ENCODE measurements at regions not wholly inside any gene's neighbourhood (a gene's known extent, or its start where the extent isn't known, plus 50 kb on each side); places are given as distances from the start of the nearest gene placed in this dataset.

DNA sequence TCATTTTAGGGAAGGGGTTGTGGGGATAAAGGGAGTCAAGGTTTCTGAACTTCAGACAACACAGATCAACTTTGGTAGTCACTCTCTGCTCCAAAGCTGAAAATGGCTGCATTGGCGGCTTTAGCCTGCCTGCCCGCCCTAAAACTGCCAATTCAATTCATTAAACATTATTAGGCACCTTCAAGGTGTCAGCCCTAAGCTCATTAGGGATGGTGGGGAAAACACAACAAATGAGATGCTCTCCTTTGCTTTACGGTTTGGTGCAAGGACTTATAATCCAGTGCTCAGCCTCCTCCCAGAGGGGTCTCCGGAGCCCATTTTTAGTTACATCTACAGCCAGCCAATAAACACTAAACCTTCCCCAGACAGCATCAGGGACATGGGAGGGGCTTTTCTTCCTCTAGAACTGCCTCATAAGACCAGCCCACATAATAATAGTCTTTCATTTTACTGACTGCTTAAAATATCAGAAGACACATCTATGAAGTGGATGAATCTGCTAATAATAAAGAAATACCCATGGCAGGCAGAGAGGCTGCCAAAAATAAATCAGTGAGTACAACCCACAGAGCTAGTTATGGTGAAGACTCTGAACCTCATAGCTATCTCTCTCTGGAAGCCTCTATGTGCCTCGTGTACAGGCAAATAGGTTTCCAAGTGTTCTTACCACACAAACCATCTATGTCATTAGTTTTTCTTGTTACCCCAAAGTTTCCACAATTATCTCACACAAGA, 102.8 kb upstream of the NCAM1 start:
- Mint-ChIP-seq H3K9me3 (peaks cover 30% of the 10 kb centered on the region), H3K36me3 (peaks cover 14% of the 10 kb centered on the region), H3K4me3 (no peak overlapping the region), H3K27me3 (ENCODE audit: low read depth) (peaks cover 7% of the 10 kb centered on the region; the same call in 1 of the 2 replicates), H3K27ac (no peak overlapping the region), H3K4me1 (peaks cover 10% of the 10 kb centered on the region)
- TF ChIP-seq FOXK1 (CRISPR knock-in tag; IDR thresholded peaks at IDR 0.05) (no peak), ZNF671 (CRISPR knock-in tag; IDR thresholded peaks at IDR 0.05) (no peak), FOXJ3 (CRISPR knock-in tag; IDR thresholded peaks at IDR 0.05; ENCODE audit: borderline replicate concordance) (no peak), ESRRA (CRISPR knock-in tag; IDR thresholded peaks at IDR 0.05; ENCODE audit: borderline replicate concordance) (no peak), MYBL2 (CRISPR knock-in tag; IDR thresholded peaks at IDR 0.05) (no peak), CBFB (CRISPR knock-in tag; IDR thresholded peaks at IDR 0.05; ENCODE audit: low read depth) (no peak), ZNF138 (CRISPR knock-in tag; conservative IDR thresholded peaks at IDR 0.05) (no peak), TCF7 (CRISPR knock-in tag; IDR thresholded peaks at IDR 0.05; ENCODE audit: low read depth) (no peak)
- TF ChIP-seq, protein P1, sequence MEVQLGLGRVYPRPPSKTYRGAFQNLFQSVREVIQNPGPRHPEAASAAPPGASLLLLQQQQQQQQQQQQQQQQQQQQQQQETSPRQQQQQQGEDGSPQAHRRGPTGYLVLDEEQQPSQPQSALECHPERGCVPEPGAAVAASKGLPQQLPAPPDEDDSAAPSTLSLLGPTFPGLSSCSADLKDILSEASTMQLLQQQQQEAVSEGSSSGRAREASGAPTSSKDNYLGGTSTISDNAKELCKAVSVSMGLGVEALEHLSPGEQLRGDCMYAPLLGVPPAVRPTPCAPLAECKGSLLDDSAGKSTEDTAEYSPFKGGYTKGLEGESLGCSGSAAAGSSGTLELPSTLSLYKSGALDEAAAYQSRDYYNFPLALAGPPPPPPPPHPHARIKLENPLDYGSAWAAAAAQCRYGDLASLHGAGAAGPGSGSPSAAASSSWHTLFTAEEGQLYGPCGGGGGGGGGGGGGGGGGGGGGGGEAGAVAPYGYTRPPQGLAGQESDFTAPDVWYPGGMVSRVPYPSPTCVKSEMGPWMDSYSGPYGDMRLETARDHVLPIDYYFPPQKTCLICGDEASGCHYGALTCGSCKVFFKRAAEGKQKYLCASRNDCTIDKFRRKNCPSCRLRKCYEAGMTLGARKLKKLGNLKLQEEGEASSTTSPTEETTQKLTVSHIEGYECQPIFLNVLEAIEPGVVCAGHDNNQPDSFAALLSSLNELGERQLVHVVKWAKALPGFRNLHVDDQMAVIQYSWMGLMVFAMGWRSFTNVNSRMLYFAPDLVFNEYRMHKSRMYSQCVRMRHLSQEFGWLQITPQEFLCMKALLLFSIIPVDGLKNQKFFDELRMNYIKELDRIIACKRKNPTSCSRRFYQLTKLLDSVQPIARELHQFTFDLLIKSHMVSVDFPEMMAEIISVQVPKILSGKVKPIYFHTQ (CRISPR knock-in tag; IDR thresholded peaks at IDR 0.05) = no peak
- TF ChIP-seq, protein P2, sequence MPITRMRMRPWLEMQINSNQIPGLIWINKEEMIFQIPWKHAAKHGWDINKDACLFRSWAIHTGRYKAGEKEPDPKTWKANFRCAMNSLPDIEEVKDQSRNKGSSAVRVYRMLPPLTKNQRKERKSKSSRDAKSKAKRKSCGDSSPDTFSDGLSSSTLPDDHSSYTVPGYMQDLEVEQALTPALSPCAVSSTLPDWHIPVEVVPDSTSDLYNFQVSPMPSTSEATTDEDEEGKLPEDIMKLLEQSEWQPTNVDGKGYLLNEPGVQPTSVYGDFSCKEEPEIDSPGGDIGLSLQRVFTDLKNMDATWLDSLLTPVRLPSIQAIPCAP (CRISPR knock-in tag; IDR thresholded peaks at IDR 0.05) = no peak
- TF ChIP-seq, protein P3, sequence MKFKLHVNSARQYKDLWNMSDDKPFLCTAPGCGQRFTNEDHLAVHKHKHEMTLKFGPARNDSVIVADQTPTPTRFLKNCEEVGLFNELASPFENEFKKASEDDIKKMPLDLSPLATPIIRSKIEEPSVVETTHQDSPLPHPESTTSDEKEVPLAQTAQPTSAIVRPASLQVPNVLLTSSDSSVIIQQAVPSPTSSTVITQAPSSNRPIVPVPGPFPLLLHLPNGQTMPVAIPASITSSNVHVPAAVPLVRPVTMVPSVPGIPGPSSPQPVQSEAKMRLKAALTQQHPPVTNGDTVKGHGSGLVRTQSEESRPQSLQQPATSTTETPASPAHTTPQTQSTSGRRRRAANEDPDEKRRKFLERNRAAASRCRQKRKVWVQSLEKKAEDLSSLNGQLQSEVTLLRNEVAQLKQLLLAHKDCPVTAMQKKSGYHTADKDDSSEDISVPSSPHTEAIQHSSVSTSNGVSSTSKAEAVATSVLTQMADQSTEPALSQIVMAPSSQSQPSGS (CRISPR knock-in tag; IDR thresholded peaks at IDR 0.05; ENCODE audit: borderline replicate concordance, low read depth) = no peak
- TF ChIP-seq, protein P4, sequence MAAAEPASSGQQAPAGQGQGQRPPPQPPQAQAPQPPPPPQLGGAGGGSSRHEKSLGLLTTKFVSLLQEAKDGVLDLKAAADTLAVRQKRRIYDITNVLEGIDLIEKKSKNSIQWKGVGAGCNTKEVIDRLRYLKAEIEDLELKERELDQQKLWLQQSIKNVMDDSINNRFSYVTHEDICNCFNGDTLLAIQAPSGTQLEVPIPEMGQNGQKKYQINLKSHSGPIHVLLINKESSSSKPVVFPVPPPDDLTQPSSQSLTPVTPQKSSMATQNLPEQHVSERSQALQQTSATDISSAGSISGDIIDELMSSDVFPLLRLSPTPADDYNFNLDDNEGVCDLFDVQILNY (CRISPR knock-in tag; IDR thresholded peaks at IDR 0.05) = no peak
- TF ChIP-seq, protein P5, sequence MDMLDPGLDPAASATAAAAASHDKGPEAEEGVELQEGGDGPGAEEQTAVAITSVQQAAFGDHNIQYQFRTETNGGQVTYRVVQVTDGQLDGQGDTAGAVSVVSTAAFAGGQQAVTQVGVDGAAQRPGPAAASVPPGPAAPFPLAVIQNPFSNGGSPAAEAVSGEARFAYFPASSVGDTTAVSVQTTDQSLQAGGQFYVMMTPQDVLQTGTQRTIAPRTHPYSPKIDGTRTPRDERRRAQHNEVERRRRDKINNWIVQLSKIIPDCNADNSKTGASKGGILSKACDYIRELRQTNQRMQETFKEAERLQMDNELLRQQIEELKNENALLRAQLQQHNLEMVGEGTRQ (CRISPR knock-in tag; IDR thresholded peaks at IDR 0.05) = no peak
- ATAC-seq (no peak), DNase-seq (ENCODE audit: low spot score) (no peak)
- ChIA-PET CTCF (interaction anchor here (0.8 kb wide), 1 partner anchor 9 kb away, joined by 3 read pairs; no protein-coding TSS in a partner anchor), POLR2A (no interaction called here)

DNA sequence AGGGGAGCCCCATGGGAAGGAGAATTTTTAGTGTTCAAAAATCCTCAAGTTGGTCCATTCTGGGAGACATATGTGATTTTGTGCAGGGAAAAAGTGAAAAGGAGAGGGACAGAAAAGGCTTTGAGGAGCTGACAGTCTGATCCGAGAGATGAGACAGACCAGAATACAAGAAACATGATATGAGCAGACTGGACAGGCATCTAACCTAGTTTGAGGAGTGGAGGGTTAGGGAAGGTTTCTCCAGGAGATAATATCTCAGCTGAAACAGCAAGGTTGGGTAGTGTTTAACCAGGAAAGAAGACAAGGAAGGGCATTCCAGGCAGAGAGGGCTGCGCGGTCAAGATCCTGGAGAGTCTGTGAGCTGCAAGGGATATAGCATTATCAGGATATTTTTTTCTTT, 101.4 kb upstream of the NCAM1 start:
- no peak for DNase-seq (ENCODE audit: low spot score)
- H3K27ac Mint-ChIP-seq = no peak overlapping the region
- H3K9me3 Mint-ChIP-seq = peaks cover 30% of the 10 kb centered on the region
- H3K27me3 Mint-ChIP-seq (ENCODE audit: low read depth) = peaks cover 7% of the 10 kb centered on the region; the same call in 1 of the 2 replicates
- peaks cover 10% of the 10 kb centered on the region for H3K4me1 Mint-ChIP-seq
- peaks cover 14% of the 10 kb centered on the region for H3K36me3 Mint-ChIP-seq
- ChIA-PET CTCF (no interaction called here), POLR2A (no interaction called here)
- ATAC-seq = no peak
- no peak overlapping the region for H3K4me3 Mint-ChIP-seq
- TF ChIP-seq EMX1 (CRISPR knock-in tag; IDR thresholded peaks at IDR 0.05) (no peak), OVOL2 (CRISPR knock-in tag; IDR thresholded peaks at IDR 0.05; ENCODE audit: borderline replicate concordance) (no peak), RELA (CRISPR knock-in tag; IDR thresholded peaks at IDR 0.05; ENCODE audit: borderline replicate concordance) (no peak), JAZF1 (CRISPR knock-in tag; IDR thresholded peaks at IDR 0.05) (no peak)
- TF ChIP-seq, protein P6, sequence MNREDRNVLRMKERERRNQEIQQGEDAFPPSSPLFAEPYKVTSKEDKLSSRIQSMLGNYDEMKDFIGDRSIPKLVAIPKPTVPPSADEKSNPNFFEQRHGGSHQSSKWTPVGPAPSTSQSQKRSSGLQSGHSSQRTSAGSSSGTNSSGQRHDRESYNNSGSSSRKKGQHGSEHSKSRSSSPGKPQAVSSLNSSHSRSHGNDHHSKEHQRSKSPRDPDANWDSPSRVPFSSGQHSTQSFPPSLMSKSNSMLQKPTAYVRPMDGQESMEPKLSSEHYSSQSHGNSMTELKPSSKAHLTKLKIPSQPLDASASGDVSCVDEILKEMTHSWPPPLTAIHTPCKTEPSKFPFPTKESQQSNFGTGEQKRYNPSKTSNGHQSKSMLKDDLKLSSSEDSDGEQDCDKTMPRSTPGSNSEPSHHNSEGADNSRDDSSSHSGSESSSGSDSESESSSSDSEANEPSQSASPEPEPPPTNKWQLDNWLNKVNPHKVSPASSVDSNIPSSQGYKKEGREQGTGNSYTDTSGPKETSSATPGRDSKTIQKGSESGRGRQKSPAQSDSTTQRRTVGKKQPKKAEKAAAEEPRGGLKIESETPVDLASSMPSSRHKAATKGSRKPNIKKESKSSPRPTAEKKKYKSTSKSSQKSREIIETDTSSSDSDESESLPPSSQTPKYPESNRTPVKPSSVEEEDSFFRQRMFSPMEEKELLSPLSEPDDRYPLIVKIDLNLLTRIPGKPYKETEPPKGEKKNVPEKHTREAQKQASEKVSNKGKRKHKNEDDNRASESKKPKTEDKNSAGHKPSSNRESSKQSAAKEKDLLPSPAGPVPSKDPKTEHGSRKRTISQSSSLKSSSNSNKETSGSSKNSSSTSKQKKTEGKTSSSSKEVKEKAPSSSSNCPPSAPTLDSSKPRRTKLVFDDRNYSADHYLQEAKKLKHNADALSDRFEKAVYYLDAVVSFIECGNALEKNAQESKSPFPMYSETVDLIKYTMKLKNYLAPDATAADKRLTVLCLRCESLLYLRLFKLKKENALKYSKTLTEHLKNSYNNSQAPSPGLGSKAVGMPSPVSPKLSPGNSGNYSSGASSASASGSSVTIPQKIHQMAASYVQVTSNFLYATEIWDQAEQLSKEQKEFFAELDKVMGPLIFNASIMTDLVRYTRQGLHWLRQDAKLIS (CRISPR knock-in tag; IDR thresholded peaks at IDR 0.05; ENCODE audit: borderline replicate concordance) = no peak
- TF ChIP-seq, protein P7, sequence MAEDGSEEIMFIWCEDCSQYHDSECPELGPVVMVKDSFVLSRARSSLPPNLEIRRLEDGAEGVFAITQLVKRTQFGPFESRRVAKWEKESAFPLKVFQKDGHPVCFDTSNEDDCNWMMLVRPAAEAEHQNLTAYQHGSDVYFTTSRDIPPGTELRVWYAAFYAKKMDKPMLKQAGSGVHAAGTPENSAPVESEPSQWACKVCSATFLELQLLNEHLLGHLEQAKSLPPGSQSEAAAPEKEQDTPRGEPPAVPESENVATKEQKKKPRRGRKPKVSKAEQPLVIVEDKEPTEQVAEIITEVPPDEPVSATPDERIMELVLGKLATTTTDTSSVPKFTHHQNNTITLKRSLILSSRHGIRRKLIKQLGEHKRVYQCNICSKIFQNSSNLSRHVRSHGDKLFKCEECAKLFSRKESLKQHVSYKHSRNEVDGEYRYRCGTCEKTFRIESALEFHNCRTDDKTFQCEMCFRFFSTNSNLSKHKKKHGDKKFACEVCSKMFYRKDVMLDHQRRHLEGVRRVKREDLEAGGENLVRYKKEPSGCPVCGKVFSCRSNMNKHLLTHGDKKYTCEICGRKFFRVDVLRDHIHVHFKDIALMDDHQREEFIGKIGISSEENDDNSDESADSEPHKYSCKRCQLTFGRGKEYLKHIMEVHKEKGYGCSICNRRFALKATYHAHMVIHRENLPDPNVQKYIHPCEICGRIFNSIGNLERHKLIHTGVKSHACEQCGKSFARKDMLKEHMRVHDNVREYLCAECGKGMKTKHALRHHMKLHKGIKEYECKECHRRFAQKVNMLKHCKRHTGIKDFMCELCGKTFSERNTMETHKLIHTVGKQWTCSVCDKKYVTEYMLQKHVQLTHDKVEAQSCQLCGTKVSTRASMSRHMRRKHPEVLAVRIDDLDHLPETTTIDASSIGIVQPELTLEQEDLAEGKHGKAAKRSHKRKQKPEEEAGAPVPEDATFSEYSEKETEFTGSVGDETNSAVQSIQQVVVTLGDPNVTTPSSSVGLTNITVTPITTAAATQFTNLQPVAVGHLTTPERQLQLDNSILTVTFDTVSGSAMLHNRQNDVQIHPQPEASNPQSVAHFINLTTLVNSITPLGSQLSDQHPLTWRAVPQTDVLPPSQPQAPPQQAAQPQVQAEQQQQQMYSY (CRISPR knock-in tag; IDR thresholded peaks at IDR 0.05) = no peak

All from WTC11 (cell line).